H9 (cell line): ENCODE measurements at regions not wholly inside any gene's neighbourhood (a gene's known extent, or its start where the extent isn't known, plus 50 kb on each side); places are given as distances from the start of the nearest gene placed in this dataset.

Experiments used
- DNase-seq: peaks from one replicate; pipeline ENCODE4 v3.0.0-alpha.2; 2017
- H2AFZ ChIP-seq: one replicate; pipeline ENCODE4 v1.6.1; 2013; ENCODE audit warnings: mild to moderate bottlenecking, low read length, control low read depth, moderate library complexity
- H2AK5ac ChIP-seq: 2 replicates; pipeline ENCODE4 v1.6.1; 2013; ENCODE audit warnings: low read length, control low read depth, mixed read lengths; ENCODE audit not compliant: insufficient read length
- H2BK120ac ChIP-seq: one replicate; pipeline ENCODE4 v1.6.1; 2013; ENCODE audit warnings: low read depth, mild to moderate bottlenecking, low read length, control low read depth, inconsistent platforms; ENCODE audit not compliant: poor library complexity, severe bottlenecking
- H2BK12ac ChIP-seq: 2 replicates; pipeline ENCODE4 v1.6.1; 2013; ENCODE audit warnings: low read length, control low read depth, mixed read lengths, low read depth; ENCODE audit not compliant: insufficient read length
- H2BK15ac ChIP-seq: 2 replicates; pipeline ENCODE4 v1.6.1; 2013; ENCODE audit warnings: low read depth, low read length, control low read depth
- H2BK20ac ChIP-seq: one replicate; pipeline ENCODE4 v1.6.1; 2013; ENCODE audit warnings: low read depth, mild to moderate bottlenecking, low read length, control low read depth, inconsistent platforms; ENCODE audit not compliant: poor library complexity, severe bottlenecking
- H2BK5ac ChIP-seq: 2 replicates; pipeline ENCODE4 v1.6.1; 2013; ENCODE audit warnings: low read length, control low read depth, mixed read lengths; ENCODE audit not compliant: insufficient read length
- H3K14ac ChIP-seq: 2 replicates; pipeline ENCODE4 v1.6.1; 2013; ENCODE audit warnings: low read length, control low read depth; ENCODE audit not compliant: insufficient read depth
- H3K18ac ChIP-seq: 2 replicates; pipeline ENCODE4 v1.6.1; 2013; ENCODE audit warnings: low read depth, mild to moderate bottlenecking, mixed read lengths, low read length, control low read depth; ENCODE audit not compliant: insufficient read length
- H3K23ac ChIP-seq: 2 replicates; pipeline ENCODE4 v1.6.1; 2013; ENCODE audit warnings: low read length, control low read depth, mixed read lengths, low read depth; ENCODE audit not compliant: insufficient read length
- H3K23me2 ChIP-seq: 2 replicates; pipeline ENCODE4 v1.6.1; 2013; ENCODE audit warnings: low read depth, mild to moderate bottlenecking, mixed read lengths, low read length, control low read depth; ENCODE audit not compliant: insufficient read length, poor library complexity, severe bottlenecking
- H3K27ac ChIP-seq: 2 replicates; pipeline ENCODE4 v1.5.1; 2013; ENCODE audit warnings: low read length, control low read depth, mixed read lengths, low read depth; ENCODE audit not compliant: insufficient read length
- H3K27me3 ChIP-seq: 2 replicates; pipeline ENCODE4 v1.6.1; 2013; ENCODE audit warnings: low read length, control low read depth, inconsistent platforms; ENCODE audit not compliant: insufficient read depth
- H3K4ac ChIP-seq: 2 replicates; pipeline ENCODE4 v1.6.1; 2013; ENCODE audit warnings: low read depth, mild to moderate bottlenecking, control low read depth, inconsistent platforms, low read length, moderate library complexity
- H3K4me1 ChIP-seq: 2 replicates; pipeline ENCODE4 v1.6.1; 2013; ENCODE audit warnings: low read length, control low read depth, inconsistent platforms; ENCODE audit not compliant: insufficient read depth
- H3K4me2 ChIP-seq: 2 replicates; pipeline ENCODE4 v1.6.1; 2013; ENCODE audit warnings: low read length, control low read depth, mixed read lengths; ENCODE audit not compliant: insufficient read length, insufficient read depth
- H3K56ac ChIP-seq: 2 replicates; pipeline ENCODE4 v1.6.1; 2013; ENCODE audit warnings: low read depth, mild to moderate bottlenecking, mixed read lengths, low read length, control low read depth; ENCODE audit not compliant: insufficient read length
- H3K79me1 ChIP-seq: 2 replicates; pipeline ENCODE4 v1.6.1; 2013; ENCODE audit warnings: low read depth, mild to moderate bottlenecking, moderate library complexity, low read length, control low read depth, inconsistent platforms; ENCODE audit not compliant: insufficient read depth, poor library complexity, severe bottlenecking
- H3K79me2 ChIP-seq: 2 replicates; pipeline ENCODE4 v1.6.1; 2013; ENCODE audit warnings: low read length, control low read depth, inconsistent platforms; ENCODE audit not compliant: insufficient read depth
- H3K9ac ChIP-seq: 2 replicates; pipeline ENCODE4 v1.6.1; 2013; ENCODE audit warnings: low read length, control low read depth, mixed read lengths; ENCODE audit not compliant: insufficient read length; ENCODE audit errors: extremely low read depth
- H3K9me3 ChIP-seq: one replicate; pipeline ENCODE4 v1.6.1; 2013; ENCODE audit warnings: low read depth, low read length, inconsistent platforms; ENCODE audit not compliant: control insufficient read depth
- H3T11ph ChIP-seq: one replicate; pipeline ENCODE4 v1.6.1; 2013; ENCODE audit warnings: mild to moderate bottlenecking, low read length, control low read depth, inconsistent platforms
- H4K20me1 ChIP-seq: one replicate; pipeline ENCODE4 v1.6.1; 2013; ENCODE audit not compliant: control insufficient read depth, insufficient read length, insufficient read depth
- H4K5ac ChIP-seq: 2 replicates; pipeline ENCODE4 v1.6.1; 2013; ENCODE audit warnings: low read depth, mild to moderate bottlenecking, mixed read lengths, low read length, control low read depth; ENCODE audit not compliant: insufficient read length
- H4K8ac ChIP-seq: replicated peaks from 2 replicates; pipeline ENCODE4 v1.6.1; 2013; ENCODE audit warnings: low read length, control low read depth, mixed read lengths, low read depth; ENCODE audit not compliant: insufficient read length
- H4K91ac ChIP-seq: 2 replicates; pipeline ENCODE4 v1.6.1; 2013; ENCODE audit warnings: low read depth, mild to moderate bottlenecking, moderate library complexity, mixed read lengths, low read length, control low read depth; ENCODE audit not compliant: insufficient read length
- H3K27ac Mint-ChIP-seq, 3 experiments: 2 replicates in 2 of 3; 3 replicates in 1 of 3; pipeline ENCODE4 v1.8.0; 2020 to 2021; ENCODE audit warnings: mixed read lengths in 3 of 3, mild to moderate bottlenecking in 1 of 3, moderate library complexity in 1 of 3
- H3K27me3 Mint-ChIP-seq: 2 replicates; pipeline ENCODE4 v1.8.0; 2021; ENCODE audit warnings: low read depth, mild to moderate bottlenecking, moderate library complexity, mixed read lengths
- H3K36me3 Mint-ChIP-seq, 3 experiments: 2 replicates in 2 of 3; 3 replicates in 1 of 3; pipeline ENCODE4 v1.8.0; 2020 to 2021; ENCODE audit warnings: low read depth in 3 of 3, mixed read lengths in 3 of 3; ENCODE audit not compliant: insufficient read depth in 1 of 3
- H3K4me1 Mint-ChIP-seq, 2 experiments: 2 replicates each; pipeline ENCODE4 v1.8.0; 2020; ENCODE audit warnings: mixed read lengths in 2 of 2
- H3K4me3 Mint-ChIP-seq, 2 experiments: 2 replicates in 1 of 2; 3 replicates in 1 of 2; pipeline ENCODE4 v1.8.0; 2020 to 2021; ENCODE audit warnings: mild to moderate bottlenecking in 2 of 2, mixed read lengths in 2 of 2, moderate library complexity in 1 of 2
- H3K9me3 Mint-ChIP-seq, 2 experiments: 2 replicates in 1 of 2; 3 replicates in 1 of 2; pipeline ENCODE4 v1.8.0; 2020; ENCODE audit warnings: mild to moderate bottlenecking in 2 of 2, mixed read lengths in 2 of 2, moderate library complexity in 1 of 2
- WGBS: extraction: QIAGEN DNeasy Blood & Tissue Kit; methylation state at CpG from one replicate; pipeline ENCODE4 v1.1.7; 2013; ENCODE audit warnings: missing lambda C conversion rate, low lambda C conversion rate, mixed read lengths; ENCODE audit not compliant: insufficient read length; ENCODE audit errors: extremely low coverage; 5-methylcytosine and 5-hydroxymethylcytosine counted together
- TF ChIP-seq, protein P1 (sequence below): fragments of 200-600 bp; sonication (generic); conservative IDR thresholded peaks from 3 replicates; pipeline ENCODE4 v1.8.0; 2021; ENCODE audit warnings: antibody characterized with exemption, mild to moderate bottlenecking

DNA sequence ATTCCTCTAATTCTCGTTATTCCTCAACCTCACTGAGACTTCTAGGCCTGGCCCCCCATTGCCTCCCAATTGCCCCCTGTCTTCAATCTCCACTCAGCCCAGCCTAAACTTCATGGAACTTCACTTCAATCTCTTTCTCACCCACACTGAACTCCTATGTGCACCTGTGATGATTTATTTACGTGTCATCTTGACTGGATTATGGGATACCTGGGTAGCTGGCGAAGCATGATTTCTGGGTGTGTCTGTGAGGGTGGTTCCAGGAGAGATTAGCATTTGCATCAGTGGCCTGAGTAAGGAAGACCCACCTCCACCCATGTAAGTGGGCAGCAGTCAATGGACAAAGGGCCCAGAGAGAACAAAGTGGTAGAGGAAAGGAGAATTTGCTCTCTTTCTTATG is 587.0 kb downstream of the NPHP4 start:
- Histone ChIP-seq H4K8ac (no peak overlapping the region), H2BK120ac (no peak overlapping the region), H3K4me1 (no peaks in the 10 kb centered on the region), H3K56ac (no peak overlapping the region), H2BK20ac (no peak overlapping the region), H3K79me1 (no peaks in the 10 kb centered on the region), H3K9me3 (no peaks in the 10 kb centered on the region), H3K4ac (no peak overlapping the region), H2BK5ac (no peak overlapping the region), H2BK12ac (no peak overlapping the region), H2BK15ac (no peak overlapping the region), H2AFZ (no peak overlapping the region), H4K5ac (no peak overlapping the region), H3K27me3 (no peaks in the 10 kb centered on the region; the same call in 1 of the 2 replicates), H3K18ac (no peak overlapping the region), H3K14ac (no peak overlapping the region), H3K23me2 (no peaks in the 10 kb centered on the region), H3K23ac (no peak overlapping the region), H4K20me1 (no peaks in the 10 kb centered on the region), H3K9ac (no peak overlapping the region), H3K4me2 (no peak overlapping the region), H3K27ac (no peak overlapping the region), H3K79me2 (no peaks in the 10 kb centered on the region), H4K91ac (no peak overlapping the region), H3T11ph (no peak overlapping the region), H2AK5ac (no peak overlapping the region)
- Mint-ChIP-seq H3K4me3 (no peak overlapping the region), H3K27ac (no peak overlapping the region), H3K9me3 (peaks cover 0 to 2% of the 10 kb centered on the region in 2 experiments; a peak in 2 of 5 replicates), H3K36me3 (no peaks in the 10 kb centered on the region), H3K4me1 (no peaks in the 10 kb centered on the region; a peak in 1 of 4 replicates), H3K27me3 (peaks cover 1% of the 10 kb centered on the region; the same call in 1 of the 2 replicates)
- no CpG with 5 or more reads among the region's 3 CpGs for WGBS
- TF ChIP-seq, protein P1, sequence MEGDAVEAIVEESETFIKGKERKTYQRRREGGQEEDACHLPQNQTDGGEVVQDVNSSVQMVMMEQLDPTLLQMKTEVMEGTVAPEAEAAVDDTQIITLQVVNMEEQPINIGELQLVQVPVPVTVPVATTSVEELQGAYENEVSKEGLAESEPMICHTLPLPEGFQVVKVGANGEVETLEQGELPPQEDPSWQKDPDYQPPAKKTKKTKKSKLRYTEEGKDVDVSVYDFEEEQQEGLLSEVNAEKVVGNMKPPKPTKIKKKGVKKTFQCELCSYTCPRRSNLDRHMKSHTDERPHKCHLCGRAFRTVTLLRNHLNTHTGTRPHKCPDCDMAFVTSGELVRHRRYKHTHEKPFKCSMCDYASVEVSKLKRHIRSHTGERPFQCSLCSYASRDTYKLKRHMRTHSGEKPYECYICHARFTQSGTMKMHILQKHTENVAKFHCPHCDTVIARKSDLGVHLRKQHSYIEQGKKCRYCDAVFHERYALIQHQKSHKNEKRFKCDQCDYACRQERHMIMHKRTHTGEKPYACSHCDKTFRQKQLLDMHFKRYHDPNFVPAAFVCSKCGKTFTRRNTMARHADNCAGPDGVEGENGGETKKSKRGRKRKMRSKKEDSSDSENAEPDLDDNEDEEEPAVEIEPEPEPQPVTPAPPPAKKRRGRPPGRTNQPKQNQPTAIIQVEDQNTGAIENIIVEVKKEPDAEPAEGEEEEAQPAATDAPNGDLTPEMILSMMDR, result no peak
- DNase-seq, result no peak
